ENCODE measurements at regions not wholly inside any gene's neighbourhood (a gene's known extent, or its start where the extent isn't known, plus 50 kb on each side); places are given as distances from the start of the nearest gene placed in this dataset.

- DNase-seq (ENCODE audit: low spot score): no peak
- in situ Hi-C loops (cut with HindIII; ENCODE audit: low sequenced_read_pairs): no loop called here
Measured at GRCh38 chr3:162302983-162303624, 806.5 kb downstream of the OTOL1 start.

GRCh38 chr3:162317046-162317445, 820.4 kb downstream of the OTOL1 start:
- in situ Hi-C loops (cut with HindIII; ENCODE audit: low sequenced_read_pairs): no loop called here
- DNase-seq (ENCODE audit: low spot score): no peak

GRCh38 chr3:162328649-162329048, 832.0 kb downstream of the OTOL1 start:
- no peak for DNase-seq (ENCODE audit: low spot score)
- in situ Hi-C loops (cut with HindIII; ENCODE audit: low sequenced_read_pairs): no loop called here

- DNase-seq (ENCODE audit: low spot score): no peak
- in situ Hi-C loops (cut with HindIII; ENCODE audit: low sequenced_read_pairs): no loop called here
Measured at GRCh38 chr3:162329514-162329913, 832.9 kb downstream of the OTOL1 start.

GRCh38 chr3:162332344-162332743, 835.7 kb downstream of the OTOL1 start:
- no peak for DNase-seq (ENCODE audit: low spot score)
- in situ Hi-C loops (cut with HindIII; ENCODE audit: low sequenced_read_pairs): no loop called here

- no peak for DNase-seq (ENCODE audit: low spot score)
- in situ Hi-C loops (cut with HindIII; ENCODE audit: low sequenced_read_pairs): no loop called here
Measured at GRCh38 chr3:162334537-162334936, 837.9 kb downstream of the OTOL1 start.

GRCh38 chr3:162337630-162338029, 841.0 kb downstream of the OTOL1 start:
- in situ Hi-C loops (cut with HindIII; ENCODE audit: low sequenced_read_pairs): no loop called here
- no peak for DNase-seq (ENCODE audit: low spot score)

GRCh38 chr3:162338514-162338913, 841.9 kb downstream of the OTOL1 start:
- in situ Hi-C loops (cut with HindIII; ENCODE audit: low sequenced_read_pairs): no loop called here
- no peak for DNase-seq (ENCODE audit: low spot score)

GRCh38 chr3:162348912-162349311, 852.3 kb downstream of the OTOL1 start:
- no peak for DNase-seq (ENCODE audit: low spot score)
- in situ Hi-C loops (cut with HindIII; ENCODE audit: low sequenced_read_pairs): no loop called here

GRCh38 chr3:162353414-162353813, 856.8 kb downstream of the OTOL1 start:
- in situ Hi-C loops (cut with HindIII; ENCODE audit: low sequenced_read_pairs): no loop called here
- no peak for DNase-seq (ENCODE audit: low spot score)

- in situ Hi-C loops (cut with HindIII; ENCODE audit: low sequenced_read_pairs): no loop called here
- no peak for DNase-seq (ENCODE audit: low spot score)
Measured at GRCh38 chr3:162354356-162354755, 857.7 kb downstream of the OTOL1 start.

- in situ Hi-C loops (cut with HindIII; ENCODE audit: low sequenced_read_pairs): no loop called here
- DNase-seq (ENCODE audit: low spot score): no peak
Measured at GRCh38 chr3:162365066-162365719, 868.6 kb downstream of the OTOL1 start.

GRCh38 chr3:162366166-162366766, 869.7 kb downstream of the OTOL1 start:
- no peak for DNase-seq (ENCODE audit: low spot score)
- in situ Hi-C loops (cut with HindIII; ENCODE audit: low sequenced_read_pairs): no loop called here

- no peak for DNase-seq (ENCODE audit: low spot score)
- in situ Hi-C loops (cut with HindIII; ENCODE audit: low sequenced_read_pairs): no loop called here
Measured at GRCh38 chr3:162367429-162368260, 871.0 kb downstream of the OTOL1 start.

- no peak for DNase-seq (ENCODE audit: low spot score)
- in situ Hi-C loops (cut with HindIII; ENCODE audit: low sequenced_read_pairs): no loop called here
Measured at GRCh38 chr3:162368417-162368816, 871.8 kb downstream of the OTOL1 start.

GRCh38 chr3:162369306-162369705, 872.7 kb downstream of the OTOL1 start:
- DNase-seq (ENCODE audit: low spot score): no peak
- in situ Hi-C loops (cut with HindIII; ENCODE audit: low sequenced_read_pairs): no loop called here

- DNase-seq (ENCODE audit: low spot score): no peak
- in situ Hi-C loops (cut with HindIII; ENCODE audit: low sequenced_read_pairs): no loop called here
Measured at GRCh38 chr3:162370141-162370540, 873.5 kb downstream of the OTOL1 start.

GRCh38 chr3:162376761-162377160, 880.2 kb downstream of the OTOL1 start:
- in situ Hi-C loops (cut with HindIII; ENCODE audit: low sequenced_read_pairs): no loop called here
- DNase-seq (ENCODE audit: low spot score): no peak

- DNase-seq (ENCODE audit: low spot score): no peak
- in situ Hi-C loops (cut with HindIII; ENCODE audit: low sequenced_read_pairs): no loop called here
Measured at GRCh38 chr3:162377608-162378007, 881.0 kb downstream of the OTOL1 start.

- in situ Hi-C loops (cut with HindIII; ENCODE audit: low sequenced_read_pairs): no loop called here
- no peak for DNase-seq (ENCODE audit: low spot score)
Measured at GRCh38 chr3:162385387-162385786, 888.8 kb downstream of the OTOL1 start.

All from G401 (cell line).